HG03039 (cell line): ENCODE measurements at regions not wholly inside any gene's neighbourhood (a gene's known extent, or its start where the extent isn't known, plus 50 kb on each side); places are given as distances from the start of the nearest gene placed in this dataset.
A peak's percentile ranks its signal among the peaks of the same experiment; 100 is the strongest.

ENCODE experiments used
- ATAC-seq: cut with Tn5 transposase; IDR thresholded peaks from one replicate; pipeline ENCODE4 v1.9.1; 2021; ENCODE audit warnings: mild to moderate bottlenecking, moderate library complexity; ENCODE audit not compliant: unreplicated experiment

DNA sequence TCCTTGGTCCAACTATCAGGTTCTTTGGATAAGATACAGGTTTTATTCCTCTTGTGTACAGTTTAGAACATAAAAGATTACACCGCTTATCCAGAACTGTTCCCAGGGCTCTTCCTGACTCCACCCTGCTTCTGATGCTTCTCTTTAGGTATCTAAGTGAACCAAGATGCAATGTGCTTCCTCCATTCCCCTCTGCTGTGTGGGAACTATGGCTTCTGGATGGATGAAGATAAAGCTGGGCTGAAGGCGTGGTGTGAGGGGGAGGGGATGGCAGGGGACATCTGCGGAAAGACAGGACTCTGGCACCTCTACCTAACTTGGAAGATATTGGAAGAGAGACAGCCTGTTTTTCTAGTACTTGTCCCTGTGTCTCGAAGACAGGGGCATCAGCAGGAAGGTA lies 209.9 kb upstream of the TBX20 start:
- ATAC-seq, result no peak

DNA sequence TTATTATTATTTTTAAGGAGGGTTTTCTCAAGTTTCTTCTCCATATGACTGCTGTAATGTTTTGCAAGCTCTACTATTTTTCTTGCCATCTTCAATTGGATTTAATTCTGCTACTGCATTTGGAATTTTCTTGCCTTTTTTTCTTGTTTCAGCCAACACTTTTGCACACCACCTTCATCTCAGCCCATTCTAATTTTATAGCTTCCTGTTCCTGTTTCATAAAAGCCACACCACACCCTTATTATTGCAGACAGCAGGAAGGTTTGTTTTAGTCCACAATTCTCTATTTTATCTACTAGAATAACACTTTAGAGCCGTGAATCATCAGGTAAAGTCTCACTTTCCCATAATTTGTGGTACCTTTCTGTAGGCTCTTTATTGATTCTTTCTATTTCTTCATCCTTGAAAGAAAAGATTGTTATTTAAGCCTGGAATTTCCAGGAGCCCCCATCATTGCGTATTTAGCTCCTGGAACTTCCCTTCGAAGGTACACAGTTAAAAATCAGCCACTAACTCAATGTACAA lies 209.3 kb upstream of the TBX20 start:
- no peak for ATAC-seq

DNA sequence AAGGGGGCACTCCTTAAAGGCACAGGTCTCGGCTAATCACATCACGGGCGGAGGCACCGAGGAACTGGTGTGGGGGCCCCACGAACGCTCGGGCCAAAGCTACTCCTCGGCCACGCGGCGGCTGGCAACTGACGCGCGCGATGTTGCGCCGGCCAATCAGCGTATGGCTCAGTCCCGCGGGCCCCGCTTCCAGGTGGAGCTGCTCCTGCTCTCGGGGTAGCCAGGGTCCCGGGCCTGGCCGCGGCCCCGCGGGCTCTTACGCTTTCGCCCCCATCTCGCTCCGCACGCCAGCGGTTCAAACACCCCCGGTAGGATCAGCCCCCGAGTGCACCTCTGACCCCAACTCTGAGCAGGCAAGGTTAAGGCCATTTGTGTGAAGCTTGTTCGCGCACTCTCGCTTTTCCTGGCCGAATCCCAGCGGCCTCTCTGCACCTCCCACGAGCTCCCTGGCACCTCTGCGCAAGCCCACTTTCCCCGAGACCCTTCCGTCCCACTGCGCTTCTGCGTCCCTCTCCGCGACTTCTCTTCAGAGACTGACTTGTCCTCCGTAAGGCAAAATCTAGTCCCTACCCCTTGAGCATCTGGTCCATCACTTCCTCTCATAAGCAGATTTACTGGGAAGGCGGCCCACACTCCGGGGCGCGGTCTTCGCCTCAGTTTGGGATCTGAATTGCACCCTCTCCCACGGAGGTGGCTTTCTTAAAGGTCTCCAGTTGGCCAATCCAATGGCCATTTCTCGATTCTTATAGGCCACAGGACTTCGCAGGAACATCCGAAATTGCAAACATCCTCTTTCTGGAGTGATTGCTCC lies 200.9 kb upstream of the TBX20 start:
- ATAC-seq, result no peak

DNA sequence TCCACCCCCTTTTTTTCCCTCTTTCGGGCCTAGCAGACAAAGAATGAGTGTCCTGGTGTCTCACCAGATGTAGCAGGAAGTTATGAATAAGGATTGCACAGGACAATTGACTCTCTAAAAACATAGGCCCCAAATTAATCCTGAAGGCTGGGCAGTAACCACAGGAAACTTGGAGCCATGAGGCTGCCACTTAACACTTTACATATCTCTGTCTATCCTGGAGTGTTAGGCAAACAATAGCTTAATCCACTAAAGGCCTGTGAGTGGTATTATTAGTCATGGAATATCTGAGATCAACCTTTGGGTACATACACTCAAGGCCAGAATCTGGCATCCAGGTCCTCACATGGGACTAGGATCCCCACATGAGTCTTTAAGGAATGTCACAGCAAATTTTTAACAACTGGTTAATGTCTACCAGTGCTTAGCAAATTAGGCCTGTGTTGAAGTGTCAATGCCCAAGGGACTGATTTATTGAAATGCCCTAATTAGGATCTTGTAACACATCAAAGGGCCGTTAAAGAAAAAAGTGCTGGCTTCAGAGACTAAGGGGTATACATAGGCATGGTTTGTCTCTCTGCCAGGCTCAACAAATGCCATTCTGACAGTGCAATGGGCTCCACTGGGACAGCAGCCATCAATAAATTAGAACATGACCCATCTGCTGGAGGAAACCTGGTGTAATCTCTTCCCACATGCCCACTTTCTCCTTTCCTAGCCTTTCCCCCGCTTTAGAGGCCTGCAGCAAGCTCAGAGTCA lies 196.7 kb upstream of the TBX20 start:
- ATAC-seq, result no peak

DNA sequence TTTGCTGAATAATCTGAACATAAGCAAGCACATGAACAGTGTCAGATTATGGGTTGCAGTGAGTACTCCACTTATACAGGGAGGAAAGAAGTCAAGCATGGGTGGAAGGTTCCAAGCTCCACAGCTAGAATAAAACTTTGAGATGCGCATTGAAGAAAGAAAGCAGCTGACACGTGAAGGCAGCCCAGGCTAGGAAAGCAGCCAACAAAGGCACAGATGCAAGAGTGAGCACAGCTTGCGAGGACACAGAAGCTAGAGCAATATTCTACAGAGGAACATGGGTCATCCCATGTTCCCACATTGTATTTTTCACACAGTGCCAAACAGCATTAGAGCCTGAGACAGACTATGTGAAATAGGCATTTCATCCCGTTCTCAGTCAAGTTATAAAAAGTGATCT lies 194.6 kb upstream of the TBX20 start:
- no peak for ATAC-seq

DNA sequence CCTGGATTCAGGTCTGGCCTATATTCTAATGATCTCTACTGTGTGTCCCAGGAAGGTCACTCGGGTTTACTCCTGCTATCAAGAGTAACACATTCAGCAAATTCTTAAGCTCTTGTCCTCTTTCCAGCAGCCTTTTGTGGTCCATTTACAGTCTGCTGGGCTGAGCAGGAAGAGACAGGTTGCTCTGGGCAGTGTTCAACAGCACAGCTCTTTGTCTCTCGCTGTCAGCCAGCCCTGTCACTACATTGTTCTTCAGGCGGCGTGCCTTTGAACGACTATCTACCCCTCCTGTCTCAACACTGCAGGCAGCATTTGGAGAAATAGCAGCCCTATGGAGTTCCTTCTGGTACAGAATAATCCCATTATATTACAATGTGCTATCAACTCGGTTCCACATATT lies 192.2 kb upstream of the TBX20 start:
- ATAC-seq, result no peak

DNA sequence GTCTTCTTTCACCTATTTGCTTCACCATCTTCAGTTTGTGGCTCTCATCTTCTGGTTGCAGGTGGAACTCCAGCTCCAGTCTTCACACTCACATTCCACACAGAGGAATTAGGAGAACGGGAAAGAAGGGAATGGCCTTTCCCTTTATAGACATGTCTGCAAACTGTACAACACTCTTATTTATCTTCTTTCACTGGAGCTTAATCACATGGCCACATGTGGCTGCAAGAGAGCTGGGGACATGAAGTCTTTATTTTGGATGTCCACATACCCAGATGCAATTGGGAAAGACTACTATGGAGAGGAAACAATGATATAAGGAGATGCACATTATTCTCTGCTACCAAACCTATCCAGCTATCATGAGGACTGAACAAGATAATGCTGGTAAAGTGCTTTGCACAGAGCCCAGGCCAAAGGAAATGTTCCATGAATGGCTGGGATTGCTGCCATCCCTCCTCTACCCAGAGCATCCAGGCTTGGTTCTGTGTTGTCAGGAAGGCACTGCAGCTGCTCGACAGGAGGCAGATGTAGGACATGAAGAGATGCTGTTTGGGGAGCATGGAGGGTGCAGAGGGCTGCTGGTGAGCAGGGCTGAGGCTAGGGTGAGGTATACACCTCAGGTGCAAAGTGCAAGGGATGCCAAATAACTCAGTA lies 183.8 kb upstream of the TBX20 start:
- ATAC-seq, result no peak

DNA sequence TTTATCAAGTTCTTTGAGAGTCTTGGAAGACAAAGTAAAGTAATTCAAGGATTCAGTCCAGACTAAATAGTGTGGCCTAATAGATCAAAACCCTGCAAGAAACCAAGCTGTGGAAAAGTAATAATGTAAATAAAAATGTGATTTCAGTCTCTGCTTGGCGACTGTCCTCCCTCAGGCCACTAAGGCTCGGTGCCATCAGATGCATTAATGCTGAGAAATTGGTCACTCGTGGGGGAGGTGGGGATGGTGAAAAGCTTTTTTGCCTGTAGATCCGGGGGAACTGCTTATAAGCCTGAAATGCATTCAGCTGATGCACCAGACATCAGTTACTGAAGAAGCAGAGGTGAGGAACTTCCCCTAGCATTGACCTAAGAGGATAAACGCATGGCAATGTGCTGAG lies 182.6 kb upstream of the TBX20 start:
- ATAC-seq, result no peak

DNA sequence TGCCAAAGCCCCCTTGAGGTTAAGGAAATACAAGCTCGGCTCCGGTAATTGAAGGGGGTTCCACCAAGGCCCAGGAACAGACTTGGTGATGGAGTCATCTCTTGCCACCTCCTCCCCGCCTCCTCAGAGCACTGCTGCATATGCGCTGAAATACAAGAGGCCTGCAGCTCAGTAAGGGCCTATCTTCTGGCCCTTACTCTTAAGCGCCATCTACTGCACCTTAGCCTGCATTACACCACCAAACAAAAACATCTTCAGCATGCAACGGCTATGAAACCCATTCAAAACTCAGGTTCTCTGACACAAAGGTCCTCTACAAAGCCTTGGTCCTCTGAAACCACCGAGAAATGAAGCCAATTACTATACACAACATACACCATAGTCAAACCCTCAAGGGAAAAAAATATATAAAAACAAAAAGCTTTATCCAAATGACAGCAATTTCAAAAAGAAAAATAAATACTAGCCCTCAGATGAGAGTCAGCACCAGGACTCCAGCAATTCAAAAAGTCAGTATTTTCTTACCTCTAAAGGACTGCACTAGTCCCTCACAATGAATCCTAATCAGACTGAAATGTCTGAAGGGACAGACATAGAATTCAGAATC lies 176.8 kb upstream of the TBX20 start:
- no peak for ATAC-seq

DNA sequence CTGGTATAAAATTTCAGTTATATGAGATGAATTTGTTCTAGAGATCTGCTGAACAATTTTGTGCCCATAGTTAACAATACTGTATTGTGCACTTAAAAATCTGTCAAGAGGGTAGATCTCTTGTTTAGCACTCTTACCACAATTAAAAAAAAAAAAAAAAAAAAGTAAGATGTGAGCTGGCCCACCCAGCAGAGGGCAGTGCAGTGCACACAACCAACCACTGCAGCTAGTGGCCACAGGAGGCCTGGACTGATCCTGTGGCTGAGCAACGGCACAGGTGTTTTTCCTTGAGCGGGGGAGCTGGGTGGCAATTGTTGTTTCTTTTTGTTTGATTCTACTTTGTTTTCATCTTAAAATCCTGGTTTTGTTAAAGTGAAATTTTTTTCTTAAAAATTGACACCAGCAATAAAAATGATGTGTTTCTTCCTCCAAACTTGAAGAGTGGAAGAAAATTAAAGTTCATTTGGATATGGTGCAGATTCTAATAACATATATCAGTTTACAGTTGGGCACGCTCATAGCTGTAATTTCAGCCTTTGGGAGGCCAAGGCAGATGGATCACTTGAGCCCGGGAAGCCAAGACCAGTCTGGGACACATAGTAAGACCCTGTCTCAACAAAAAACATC lies 171.1 kb upstream of the TBX20 start:
- peak; percentile 61 for ATAC-seq

DNA sequence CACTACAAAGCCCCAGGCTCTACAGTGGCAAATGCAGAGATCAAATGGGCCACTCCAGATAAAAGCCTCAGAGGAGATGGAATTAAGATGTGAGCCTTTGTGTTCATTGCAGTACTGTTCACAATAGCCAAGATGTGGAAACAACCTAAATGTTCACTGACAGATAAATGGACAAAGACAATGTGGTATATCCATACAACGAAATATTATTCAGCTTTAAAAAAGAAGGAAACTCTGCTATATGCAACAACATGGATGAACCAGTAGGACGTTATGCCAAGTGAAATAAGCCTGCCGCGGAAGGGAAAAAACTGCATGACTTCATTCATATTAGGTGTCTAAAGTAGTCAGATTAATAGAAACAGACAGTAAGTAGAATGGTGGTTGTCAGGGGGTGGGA lies 170.5 kb upstream of the TBX20 start:
- ATAC-seq, result no peak

DNA sequence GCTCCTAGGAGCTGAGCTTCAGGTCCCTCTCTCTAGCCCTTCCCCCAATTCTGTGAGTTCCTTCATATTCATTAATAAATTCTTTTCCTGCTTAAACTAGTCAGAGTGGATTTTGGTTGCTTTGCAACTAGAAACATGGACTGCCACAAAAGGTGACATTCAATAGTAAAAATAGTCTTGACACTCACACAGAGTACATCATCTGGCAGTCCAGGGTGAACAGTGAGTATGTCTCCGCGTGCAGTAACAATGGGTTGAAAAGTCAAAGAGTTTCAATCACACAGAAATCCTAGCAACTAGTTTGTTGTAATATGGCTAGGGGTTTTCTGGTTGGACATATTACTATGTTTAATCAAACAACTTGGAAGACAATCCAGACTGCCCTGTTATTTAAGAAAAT lies 168.8 kb upstream of the TBX20 start:
- no peak for ATAC-seq

DNA sequence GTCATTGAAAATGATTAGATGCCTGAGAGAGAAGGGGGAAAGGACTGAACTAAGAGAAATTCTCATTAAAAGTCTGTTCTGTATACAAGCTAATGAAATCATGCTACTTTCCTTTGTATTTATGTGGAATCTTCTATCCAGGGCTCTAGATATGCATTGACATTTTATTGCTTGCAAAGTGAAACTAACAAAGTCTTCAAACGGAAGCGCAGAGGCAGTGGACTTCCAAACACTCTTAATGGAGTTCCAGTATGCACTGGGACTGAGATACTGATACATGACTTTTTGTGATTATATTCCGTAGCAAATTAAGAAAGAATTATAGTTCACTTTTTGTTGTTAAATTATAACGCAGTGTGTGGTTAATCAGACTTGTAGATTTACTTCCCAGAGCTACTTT lies 166.8 kb upstream of the TBX20 start:
- no peak for ATAC-seq

DNA sequence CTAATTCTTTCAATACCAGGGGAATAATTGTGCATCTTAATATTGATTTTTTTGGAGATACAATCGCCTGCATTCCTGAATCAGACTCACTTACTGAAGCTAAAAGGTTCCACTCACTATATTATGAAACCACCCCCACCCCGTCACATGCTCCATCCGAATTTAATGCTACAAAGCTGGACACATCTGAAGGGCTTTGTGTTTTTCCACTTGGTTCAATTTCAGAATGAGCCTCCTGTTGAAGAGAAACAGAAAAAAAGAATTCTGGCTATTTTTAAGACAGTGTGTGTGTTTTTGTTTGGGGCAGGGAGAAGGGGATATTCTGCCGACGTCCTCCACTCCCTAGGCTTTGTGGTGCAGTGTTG lies 165.5 kb upstream of the TBX20 start:
- ATAC-seq, result no peak

DNA sequence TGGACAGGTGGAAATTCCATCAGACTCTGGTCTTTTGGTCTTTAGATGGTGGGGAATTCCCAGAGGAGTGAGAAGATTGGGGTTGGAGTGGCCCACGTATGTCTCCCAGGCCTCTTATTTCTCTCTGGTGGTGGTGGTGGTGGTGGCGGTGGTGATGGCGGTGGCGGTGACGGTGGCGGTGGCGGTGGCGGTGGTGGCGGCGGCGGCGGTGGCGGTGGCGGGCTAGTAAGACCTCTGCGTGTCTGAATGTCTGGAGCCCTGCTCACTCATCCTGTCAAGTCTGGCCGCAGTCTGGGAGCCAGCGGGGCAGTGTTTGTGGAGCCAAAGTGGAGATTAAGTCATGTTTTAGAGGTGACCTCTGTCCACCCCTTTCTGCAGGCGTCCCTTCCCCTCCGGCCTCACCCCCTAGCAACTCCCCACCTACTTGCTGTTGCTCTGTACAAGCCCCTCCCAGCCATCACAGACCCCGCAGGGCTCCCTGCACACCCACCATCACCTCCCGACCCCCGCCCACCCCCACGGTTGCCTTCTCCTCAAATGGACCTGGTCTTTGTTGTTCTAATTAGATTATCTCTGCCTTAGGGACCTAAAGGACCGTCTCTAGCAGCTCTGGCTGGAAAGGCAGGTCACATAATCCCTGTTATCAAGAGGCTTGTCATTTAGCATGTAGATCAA lies 165.0 kb upstream of the TBX20 start:
- no peak for ATAC-seq

DNA sequence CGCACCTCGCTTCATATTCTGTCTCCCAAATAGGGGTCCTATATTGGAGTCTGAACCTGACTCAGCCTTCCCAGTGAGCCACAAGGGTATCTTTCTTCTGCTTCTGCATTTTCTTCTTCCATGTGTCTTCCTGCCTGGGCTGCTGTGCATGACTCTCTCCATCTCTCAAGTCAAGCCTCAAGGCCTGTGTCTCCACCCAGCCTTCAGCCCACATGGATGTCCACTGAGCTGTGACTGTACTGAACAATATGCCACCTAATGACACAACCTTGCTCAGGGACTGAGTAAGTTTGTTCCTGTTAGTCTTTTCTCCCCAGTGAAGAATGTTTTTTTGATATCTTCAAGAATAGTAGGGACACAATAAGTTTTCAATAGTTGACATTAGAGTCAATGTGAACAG lies 162.7 kb upstream of the TBX20 start:
- ATAC-seq, result no peak

DNA sequence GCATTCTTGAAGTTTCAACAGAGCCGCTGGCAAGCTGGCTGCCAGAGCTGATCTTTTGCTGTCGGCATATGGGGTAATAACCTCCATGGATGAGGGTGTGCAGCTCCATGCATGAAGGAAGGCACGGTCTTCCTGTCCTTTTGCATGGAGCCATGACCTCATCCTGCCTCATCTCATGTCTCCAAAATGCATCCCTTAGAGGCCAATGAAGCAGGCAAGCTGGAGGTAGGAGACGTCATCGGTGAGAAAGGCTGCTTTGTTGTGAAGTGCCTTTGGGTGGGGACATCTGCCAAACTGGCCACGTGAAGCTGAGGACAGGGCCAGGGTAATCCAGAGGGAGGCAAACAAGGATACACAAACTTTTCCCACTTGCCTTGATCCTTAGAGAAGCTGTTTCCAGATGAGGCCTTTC lies 161.5 kb upstream of the TBX20 start:
- no peak for ATAC-seq

DNA sequence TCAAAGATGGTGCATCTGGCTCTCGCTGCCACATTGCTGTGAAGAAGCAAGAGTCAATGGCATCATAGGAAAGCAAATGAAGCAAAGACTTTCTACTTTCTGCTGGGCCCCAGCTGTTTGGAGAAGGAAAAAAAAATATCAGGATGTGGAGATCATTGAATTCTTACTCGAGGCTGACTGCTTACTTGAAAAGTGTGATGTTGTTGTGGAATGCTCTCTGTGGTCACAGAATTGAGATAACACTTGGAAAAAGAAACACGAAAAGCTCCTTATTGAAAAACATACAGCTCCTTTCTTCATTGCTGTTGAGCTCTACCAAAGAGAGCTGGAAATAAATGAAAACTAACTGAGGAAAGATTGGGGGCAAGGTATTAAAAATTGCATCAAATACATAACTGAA lies 157.4 kb upstream of the TBX20 start:
- ATAC-seq, result no peak

DNA sequence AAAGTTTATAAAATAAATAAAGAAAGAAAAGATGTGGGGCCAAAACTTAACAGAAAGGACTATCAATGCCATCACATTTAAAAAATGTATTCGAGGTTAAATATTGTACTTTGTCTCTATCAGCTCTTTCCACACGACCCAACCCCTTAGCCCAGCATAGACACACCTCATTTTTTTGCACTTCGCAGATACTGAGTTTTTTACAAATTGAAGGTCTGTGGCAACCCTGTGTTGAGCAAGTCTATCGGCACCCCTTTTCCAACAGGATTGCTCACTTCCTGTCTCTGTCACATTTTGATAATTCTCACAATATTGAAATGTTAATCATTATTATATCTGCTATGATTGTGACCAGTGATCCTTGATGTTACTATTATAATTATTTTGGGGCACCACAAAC lies 151.6 kb upstream of the TBX20 start:
- ATAC-seq, result no peak

DNA sequence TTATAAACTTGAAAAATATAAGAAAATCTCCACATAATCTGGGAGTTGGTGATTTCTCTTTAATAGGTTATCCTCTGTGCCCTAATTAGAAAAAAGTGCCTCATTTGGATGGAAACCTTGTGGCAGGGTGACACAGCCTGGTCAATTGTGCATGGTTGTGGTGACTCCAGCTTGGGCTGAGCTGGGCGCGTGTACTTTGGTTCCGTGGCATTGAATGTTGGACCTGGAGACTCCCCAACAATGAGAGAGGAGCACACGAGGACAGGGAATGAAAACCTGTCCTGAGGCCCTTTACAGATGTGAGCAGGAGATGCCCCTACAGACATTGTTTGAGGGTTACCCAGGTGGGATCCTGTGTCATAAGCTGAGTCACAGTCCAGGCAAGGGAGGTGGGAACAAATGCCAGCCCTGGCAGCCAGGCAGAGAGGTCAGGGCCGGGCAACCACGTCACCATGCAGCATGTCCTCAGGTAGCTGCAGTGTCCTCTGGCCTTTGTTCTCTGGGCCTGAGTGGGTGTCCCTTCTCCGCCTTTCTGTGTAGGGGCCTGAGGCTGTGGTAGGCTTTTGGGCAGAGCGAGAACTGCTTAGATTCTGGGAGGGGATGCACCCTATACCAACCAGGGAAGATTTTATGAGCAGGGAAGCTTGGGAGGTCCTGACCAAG lies 147.4 kb upstream of the TBX20 start:
- no peak for ATAC-seq
